Fibroblast of villous mesenchyme (primary cell): ENCODE measurements at regions not wholly inside any gene's neighbourhood (a gene's known extent, or its start where the extent isn't known, plus 50 kb on each side); places are given as distances from the start of the nearest gene placed in this dataset.

Source experiments
- DNase-seq: peaks from one replicate; pipeline ENCODE4 v3.0.0-alpha.2; 2010; ENCODE audit warnings: low read depth
- H3K4me3 ChIP-seq: 2 replicates; pipeline ENCODE4 v1.5.1; 2011; ENCODE audit warnings: low read depth, mild to moderate bottlenecking, low read length
- TF ChIP-seq, protein P1 (sequence below): IDR thresholded peaks from 2 replicates; pipeline ENCODE4 v1.5.1; 2012; ENCODE audit warnings: low read depth, mild to moderate bottlenecking, low read length; ENCODE audit not compliant: insufficient read depth

DNA sequence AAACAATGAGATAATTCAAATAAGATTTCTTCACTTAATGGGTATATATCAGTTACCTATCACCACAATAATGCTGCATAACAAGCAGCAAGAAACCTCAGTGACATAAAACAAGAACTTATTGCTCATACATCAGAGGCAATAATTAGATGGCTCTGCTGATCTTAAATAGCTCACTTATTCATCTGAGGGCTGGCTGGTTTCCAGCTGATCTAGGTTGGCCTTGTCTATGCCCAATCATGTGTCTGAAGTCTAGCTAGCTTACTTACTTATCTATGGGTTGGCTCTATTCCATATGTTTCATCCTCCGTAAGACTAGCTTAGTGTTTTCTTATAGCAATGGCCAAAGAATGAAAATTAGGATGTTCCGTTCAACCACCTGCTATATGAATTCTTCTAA lies 109.4 kb upstream of the AGTR1 start:
- TF ChIP-seq, protein P1, sequence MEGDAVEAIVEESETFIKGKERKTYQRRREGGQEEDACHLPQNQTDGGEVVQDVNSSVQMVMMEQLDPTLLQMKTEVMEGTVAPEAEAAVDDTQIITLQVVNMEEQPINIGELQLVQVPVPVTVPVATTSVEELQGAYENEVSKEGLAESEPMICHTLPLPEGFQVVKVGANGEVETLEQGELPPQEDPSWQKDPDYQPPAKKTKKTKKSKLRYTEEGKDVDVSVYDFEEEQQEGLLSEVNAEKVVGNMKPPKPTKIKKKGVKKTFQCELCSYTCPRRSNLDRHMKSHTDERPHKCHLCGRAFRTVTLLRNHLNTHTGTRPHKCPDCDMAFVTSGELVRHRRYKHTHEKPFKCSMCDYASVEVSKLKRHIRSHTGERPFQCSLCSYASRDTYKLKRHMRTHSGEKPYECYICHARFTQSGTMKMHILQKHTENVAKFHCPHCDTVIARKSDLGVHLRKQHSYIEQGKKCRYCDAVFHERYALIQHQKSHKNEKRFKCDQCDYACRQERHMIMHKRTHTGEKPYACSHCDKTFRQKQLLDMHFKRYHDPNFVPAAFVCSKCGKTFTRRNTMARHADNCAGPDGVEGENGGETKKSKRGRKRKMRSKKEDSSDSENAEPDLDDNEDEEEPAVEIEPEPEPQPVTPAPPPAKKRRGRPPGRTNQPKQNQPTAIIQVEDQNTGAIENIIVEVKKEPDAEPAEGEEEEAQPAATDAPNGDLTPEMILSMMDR = no peak

DNA sequence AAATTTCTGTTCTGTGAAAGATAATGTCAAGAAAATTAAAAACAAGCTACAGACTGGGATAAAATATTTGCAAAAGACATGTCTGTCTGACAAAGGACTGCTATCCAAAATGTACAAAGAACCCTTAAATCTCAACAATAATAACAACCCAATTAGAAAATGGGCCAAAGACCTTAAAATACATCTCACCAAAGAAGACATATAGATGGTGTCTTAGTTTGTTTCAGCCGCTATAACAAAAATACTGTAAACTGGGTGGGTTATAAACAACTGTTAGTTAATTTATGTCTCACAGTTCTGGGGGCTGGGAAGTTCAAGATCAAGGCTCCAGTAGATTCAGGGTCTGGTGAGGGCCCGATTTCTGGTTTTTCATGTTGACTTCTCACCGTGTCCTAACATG lies 106.2 kb upstream of the AGTR1 start:
- no peak for DNase-seq
- H3K4me3 ChIP-seq = no peak overlapping the region
- TF ChIP-seq, protein P1 = no peak

More for the DNA sequence above, 109.4 kb upstream of the AGTR1 start:
- no peak for DNase-seq
- H3K4me3 ChIP-seq = no peak overlapping the region

DNA sequence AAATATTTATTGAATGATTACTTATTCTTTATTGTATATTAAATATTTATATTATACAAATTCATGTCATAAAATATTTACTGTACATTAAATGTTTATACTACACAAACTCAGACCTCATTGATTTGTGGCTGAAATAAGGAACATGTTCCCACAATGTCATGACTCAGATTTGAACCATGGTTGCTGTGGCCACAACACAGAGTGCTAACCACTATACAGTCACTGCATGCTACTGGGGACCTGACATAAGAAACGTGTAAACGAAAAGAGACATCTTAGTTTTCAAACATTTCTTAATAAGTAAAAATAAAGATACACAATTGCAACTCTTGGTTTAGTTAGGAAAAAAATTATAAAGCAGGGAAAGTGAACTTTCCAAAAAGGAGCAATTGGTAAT lies 99.1 kb upstream of the AGTR1 start:
- DNase-seq = no peak
- TF ChIP-seq, protein P1 = no peak

DNA sequence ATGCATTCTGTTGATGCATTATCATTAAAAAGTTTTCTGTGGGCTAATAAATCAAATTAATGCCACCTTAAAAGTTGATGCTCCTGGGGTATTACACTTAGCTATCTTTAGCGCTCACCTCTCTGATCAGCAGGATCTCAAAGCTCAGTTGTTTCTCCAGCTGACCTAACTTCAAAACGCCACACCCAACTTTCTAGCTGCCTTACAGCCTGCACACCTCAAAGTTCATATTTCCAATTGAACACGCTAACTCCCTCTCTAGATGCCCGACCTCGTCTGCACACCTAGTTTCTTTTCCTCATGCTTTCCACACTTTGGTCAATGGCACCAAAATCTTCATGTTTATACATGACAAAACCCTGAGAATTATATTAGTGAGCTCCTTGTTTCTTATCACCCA lies 98.2 kb upstream of the AGTR1 start:
- H3K4me3 ChIP-seq = no peak overlapping the region
- TF ChIP-seq, protein P1 = no peak
- DNase-seq = no peak

More for the DNA sequence above, 99.1 kb upstream of the AGTR1 start:
- H3K4me3 ChIP-seq = no peak overlapping the region

DNA sequence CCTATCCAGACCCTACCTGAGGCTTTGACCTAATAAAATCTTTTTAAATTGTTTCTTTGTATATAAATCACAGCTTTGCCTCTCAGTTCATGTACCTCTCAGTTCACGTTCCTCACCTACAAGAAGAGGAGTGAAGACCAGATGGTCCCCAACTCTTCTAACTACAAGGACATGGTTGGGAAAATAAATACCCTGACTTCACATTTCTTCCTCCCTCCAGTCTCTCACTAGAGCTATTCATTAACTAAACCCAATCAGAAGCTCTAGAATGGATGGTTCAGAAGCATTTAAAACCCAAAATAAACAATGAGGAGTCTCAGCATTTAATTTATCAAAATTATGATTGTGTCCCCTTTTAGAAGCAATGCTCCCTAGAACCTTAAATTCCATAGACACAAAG lies 97.3 kb upstream of the AGTR1 start:
- no peak for DNase-seq
- H3K4me3 ChIP-seq = no peak overlapping the region
- TF ChIP-seq, protein P1 = no peak

DNA sequence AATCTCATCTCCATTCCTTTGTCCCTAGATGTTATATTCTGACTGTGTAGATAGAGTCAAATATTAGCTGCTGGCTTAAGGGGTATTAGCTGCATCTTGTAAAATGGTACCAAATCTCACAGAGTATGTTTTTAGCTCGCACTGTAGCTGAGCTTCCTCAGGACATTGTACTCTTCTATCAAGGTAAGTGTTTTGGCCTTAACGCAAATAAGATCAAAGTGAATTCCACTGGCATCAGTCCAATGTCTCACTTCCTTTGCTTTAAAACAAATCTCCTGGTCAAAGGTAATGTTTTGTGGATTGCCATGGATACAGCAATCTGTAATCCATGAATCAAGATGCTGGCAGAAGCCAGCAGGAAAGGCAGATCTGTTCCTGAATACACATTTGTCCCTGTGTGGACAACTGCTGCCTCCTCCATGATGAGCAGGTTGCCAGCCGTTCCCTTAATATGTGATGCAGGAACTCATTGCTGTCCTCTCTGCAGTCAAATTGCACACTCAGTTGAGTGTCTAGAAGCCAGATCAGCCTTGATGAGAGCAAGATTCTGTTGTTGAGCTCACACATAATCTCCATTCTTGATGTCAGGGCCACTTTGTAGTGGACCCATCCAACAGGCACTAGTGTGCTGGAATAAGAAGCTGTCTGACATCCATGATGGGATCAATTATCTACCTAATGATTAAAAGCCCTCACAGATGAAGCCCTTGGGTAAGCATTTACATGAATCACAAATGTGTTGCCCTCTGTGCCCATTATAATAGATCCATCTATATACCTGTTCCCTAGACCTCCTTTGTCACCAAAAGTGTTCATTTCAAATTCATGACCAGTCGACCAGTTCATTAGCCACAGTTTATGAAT lies 96.6 kb upstream of the AGTR1 start:
- TF ChIP-seq, protein P1 = no peak
- no peak for DNase-seq
- H3K4me3 ChIP-seq = no peak overlapping the region
